ENCODE measurements at regions not wholly inside any gene's neighbourhood (a gene's known extent, or its start where the extent isn't known, plus 50 kb on each side); places are given as distances from the start of the nearest gene placed in this dataset.

DNA sequence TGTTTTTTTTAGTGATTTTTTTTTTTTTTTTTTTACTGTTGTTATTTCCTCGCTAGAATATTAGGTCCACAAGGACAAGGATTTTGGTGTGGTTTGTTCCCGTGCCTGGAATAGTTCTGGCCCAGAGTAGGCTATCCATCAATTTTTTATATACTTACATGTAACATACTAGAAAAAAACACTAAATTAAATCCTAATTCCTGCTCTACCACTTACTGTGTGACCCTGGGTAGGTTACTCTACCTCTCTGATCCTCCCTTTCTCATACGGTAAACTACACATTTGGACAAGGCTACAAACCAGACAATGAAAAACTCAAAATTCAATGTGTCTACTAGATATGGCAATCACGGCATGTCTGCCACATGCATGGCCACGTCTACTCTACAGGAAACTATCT is 141.3 kb upstream of the ABCA1 start:
- ChIA-PET CTCF (interaction anchor here (0.6 kb wide), 1 partner anchor 29 kb away, joined by 4 read pairs; no protein-coding TSS in a partner anchor), POLR2A (no interaction called here)
- no peaks in the 10 kb centered on the region for H3K9me3 Mint-ChIP-seq (ENCODE audit: unreplicated experiment)
- H3K27me3 Mint-ChIP-seq (ENCODE audit: insufficient read depth, unreplicated experiment), result no peaks in the 10 kb centered on the region
- no peaks in the 10 kb centered on the region for H3K36me3 Mint-ChIP-seq (ENCODE audit: insufficient read depth, unreplicated experiment)
- no TSS peak for BruUV-seq (replicated peaks)
- intact Hi-C loops (cut with micrococcal nuclease), result loop anchor here (10.0 kb wide), 1 partner anchor 74 kb away; no protein-coding TSS in a partner anchor
- peaks cover 33% of the 10 kb centered on the region for H3K4me1 Mint-ChIP-seq (ENCODE audit: insufficient read depth, unreplicated experiment)
- H3K4me3 Mint-ChIP-seq (ENCODE audit: unreplicated experiment), result no peak overlapping the region
- H3K27ac Mint-ChIP-seq (ENCODE audit: low read depth, unreplicated experiment), result no peak overlapping the region
- no peak for TF ChIP-seq CTCF (IDR thresholded peaks at IDR 0.05; ENCODE audit: unreplicated experiment)
- DNase-seq (ENCODE audit: unreplicated experiment), result no peak

DNA sequence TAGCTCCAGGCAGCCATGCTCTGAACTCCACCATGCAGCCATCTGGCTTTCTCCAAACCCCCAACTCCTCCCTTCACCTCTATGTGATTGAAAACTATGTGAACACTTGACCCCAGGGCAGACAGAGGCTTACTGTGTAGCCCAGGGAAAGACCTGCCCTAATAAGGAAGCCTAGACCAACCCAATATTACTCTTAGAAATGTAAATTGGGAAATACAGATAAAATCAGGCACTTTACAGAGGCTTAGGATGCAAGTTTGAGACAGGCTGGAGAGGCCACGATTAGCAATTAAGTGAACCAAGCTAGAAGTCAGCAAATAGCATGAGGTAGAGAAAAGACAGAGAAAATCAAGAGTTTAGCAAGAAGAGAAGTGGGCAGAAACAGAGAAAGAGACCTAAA is 141.7 kb upstream of the ABCA1 start:
- H3K27ac Mint-ChIP-seq (ENCODE audit: low read depth, unreplicated experiment), result no peak overlapping the region
- H3K4me3 Mint-ChIP-seq (ENCODE audit: unreplicated experiment), result no peak overlapping the region
- H3K4me1 Mint-ChIP-seq (ENCODE audit: insufficient read depth, unreplicated experiment), result peaks cover 29% of the 10 kb centered on the region
- TF ChIP-seq CTCF (IDR thresholded peaks at IDR 0.05; ENCODE audit: unreplicated experiment), result no peak
- ChIA-PET CTCF (interaction anchor here (0.6 kb wide), 1 partner anchor 29 kb away, joined by 4 read pairs; no protein-coding TSS in a partner anchor), POLR2A (no interaction called here)
- BruUV-seq (replicated peaks), result no TSS peak
- intact Hi-C loops (cut with micrococcal nuclease), result loop anchor here (10.0 kb wide), 1 partner anchor 75 kb away; no protein-coding TSS in a partner anchor
- DNase-seq (ENCODE audit: unreplicated experiment), result no peak
- H3K9me3 Mint-ChIP-seq (ENCODE audit: unreplicated experiment), result no peaks in the 10 kb centered on the region
- H3K27me3 Mint-ChIP-seq (ENCODE audit: insufficient read depth, unreplicated experiment), result no peaks in the 10 kb centered on the region
- H3K36me3 Mint-ChIP-seq (ENCODE audit: insufficient read depth, unreplicated experiment), result no peaks in the 10 kb centered on the region

GRCh38 chr9:105070176-105070575 is 142.2 kb upstream of the ABCA1 start:
- no peaks in the 10 kb centered on the region for H3K9me3 Mint-ChIP-seq (ENCODE audit: unreplicated experiment)
- no peak overlapping the region for H3K27ac Mint-ChIP-seq (ENCODE audit: low read depth, unreplicated experiment)
- ChIA-PET CTCF (no interaction called here), POLR2A (no interaction called here)
- intact Hi-C loops (cut with micrococcal nuclease), result no loop called here
- H3K4me1 Mint-ChIP-seq (ENCODE audit: insufficient read depth, unreplicated experiment), result peaks cover 24% of the 10 kb centered on the region
- TF ChIP-seq CTCF (IDR thresholded peaks at IDR 0.05; ENCODE audit: unreplicated experiment), result no peak
- H3K36me3 Mint-ChIP-seq (ENCODE audit: insufficient read depth, unreplicated experiment), result no peaks in the 10 kb centered on the region
- H3K4me3 Mint-ChIP-seq (ENCODE audit: unreplicated experiment), result no peak overlapping the region
- H3K27me3 Mint-ChIP-seq (ENCODE audit: insufficient read depth, unreplicated experiment), result no peaks in the 10 kb centered on the region
- DNase-seq (ENCODE audit: unreplicated experiment), result no peak
- BruUV-seq (replicated peaks), result no TSS peak

- no peak overlapping the region for H3K27ac Mint-ChIP-seq (ENCODE audit: low read depth, unreplicated experiment)
- H3K36me3 Mint-ChIP-seq (ENCODE audit: insufficient read depth, unreplicated experiment), result no peaks in the 10 kb centered on the region
- TF ChIP-seq CTCF (IDR thresholded peaks at IDR 0.05; ENCODE audit: unreplicated experiment), result no peak
- DNase-seq (ENCODE audit: unreplicated experiment), result no peak
- no peaks in the 10 kb centered on the region for H3K27me3 Mint-ChIP-seq (ENCODE audit: insufficient read depth, unreplicated experiment)
- no TSS peak for BruUV-seq (replicated peaks)
- intact Hi-C loops (cut with micrococcal nuclease), result no loop called here
- no peak overlapping the region for H3K4me3 Mint-ChIP-seq (ENCODE audit: unreplicated experiment)
- peaks cover 23% of the 10 kb centered on the region for H3K4me1 Mint-ChIP-seq (ENCODE audit: insufficient read depth, unreplicated experiment)
- ChIA-PET CTCF (interaction anchor here (0.6 to 1.2 kb wide), 2 partner anchors 209 to 211 kb away, joined by 4 read pairs; no protein-coding TSS in a partner anchor), POLR2A (interaction anchor here (0.9 to 1.3 kb wide), 2 partner anchors 8 to 9 kb away, joined by 3 to 4 read pairs; no protein-coding TSS in a partner anchor)
- H3K9me3 Mint-ChIP-seq (ENCODE audit: unreplicated experiment), result no peaks in the 10 kb centered on the region
These were observed 144.5 kb upstream of the ABCA1 start for GRCh38 chr9:105072476-105072875.

Data from MCF 10A (cell line).